ENCODE measurements at regions not wholly inside any gene's neighbourhood (a gene's known extent, or its start where the extent isn't known, plus 50 kb on each side); places are given as distances from the start of the nearest gene placed in this dataset.
"Not testable (repeated sequence)": the region's sequence is repeated elsewhere in the genome, so short reads cannot be mapped to it uniquely, and the experiment has no call there.

GRCh38 chr19:30113186-30113585 is 171.1 kb downstream of the URI1 start:
- Histone ChIP-seq H3K79me2 (ENCODE audit: insufficient read depth, low read depth) (no peaks in the 10 kb centered on the region), H3K4me3 (IDR thresholded peaks at IDR 0.05; ENCODE audit: insufficient read depth, low read depth, low read length) (no peak overlapping the region), H4K20me1 (ENCODE audit: insufficient read depth) (no peaks in the 10 kb centered on the region), H3K36me3 (ENCODE audit: insufficient read depth) (no peaks in the 10 kb centered on the region), H3K4me2 (no peak overlapping the region), H2AFZ (ENCODE audit: low read depth) (no peak overlapping the region), H3K27me3 (ENCODE audit: insufficient read depth, low read depth) (no peaks in the 10 kb centered on the region), H3K4me1 (ENCODE audit: low read depth, poor library complexity, severe bottlenecking) (no peaks in the 10 kb centered on the region), H3K27ac (no peak overlapping the region), H3K9ac (no peak overlapping the region)
- TF ChIP-seq, protein P1, sequence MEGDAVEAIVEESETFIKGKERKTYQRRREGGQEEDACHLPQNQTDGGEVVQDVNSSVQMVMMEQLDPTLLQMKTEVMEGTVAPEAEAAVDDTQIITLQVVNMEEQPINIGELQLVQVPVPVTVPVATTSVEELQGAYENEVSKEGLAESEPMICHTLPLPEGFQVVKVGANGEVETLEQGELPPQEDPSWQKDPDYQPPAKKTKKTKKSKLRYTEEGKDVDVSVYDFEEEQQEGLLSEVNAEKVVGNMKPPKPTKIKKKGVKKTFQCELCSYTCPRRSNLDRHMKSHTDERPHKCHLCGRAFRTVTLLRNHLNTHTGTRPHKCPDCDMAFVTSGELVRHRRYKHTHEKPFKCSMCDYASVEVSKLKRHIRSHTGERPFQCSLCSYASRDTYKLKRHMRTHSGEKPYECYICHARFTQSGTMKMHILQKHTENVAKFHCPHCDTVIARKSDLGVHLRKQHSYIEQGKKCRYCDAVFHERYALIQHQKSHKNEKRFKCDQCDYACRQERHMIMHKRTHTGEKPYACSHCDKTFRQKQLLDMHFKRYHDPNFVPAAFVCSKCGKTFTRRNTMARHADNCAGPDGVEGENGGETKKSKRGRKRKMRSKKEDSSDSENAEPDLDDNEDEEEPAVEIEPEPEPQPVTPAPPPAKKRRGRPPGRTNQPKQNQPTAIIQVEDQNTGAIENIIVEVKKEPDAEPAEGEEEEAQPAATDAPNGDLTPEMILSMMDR (conservative IDR thresholded peaks at IDR 0.05; ENCODE audit: low read depth, low read length) = no peak

GRCh38 chr19:30114095-30114494 is 172.1 kb downstream of the URI1 start:
- H3K4me1 ChIP-seq (ENCODE audit: low read depth, poor library complexity, severe bottlenecking); H3K27me3 ChIP-seq (ENCODE audit: insufficient read depth, low read depth); H3K9ac ChIP-seq; H4K20me1 ChIP-seq (ENCODE audit: insufficient read depth); H2AFZ ChIP-seq (ENCODE audit: low read depth); H3K27ac ChIP-seq; H3K4me3 ChIP-seq (IDR thresholded peaks at IDR 0.05; ENCODE audit: insufficient read depth, low read depth, low read length); H3K4me2 ChIP-seq; H3K36me3 ChIP-seq (ENCODE audit: insufficient read depth); H3K79me2 ChIP-seq (ENCODE audit: insufficient read depth, low read depth): not testable (repeated sequence)

GRCh38 chr19:30115947-30116346 is 173.9 kb downstream of the URI1 start:
- Histone ChIP-seq H3K9ac (no peak overlapping the region), H3K4me3 (IDR thresholded peaks at IDR 0.05; ENCODE audit: insufficient read depth, low read depth, low read length) (no peak overlapping the region), H3K79me2 (ENCODE audit: insufficient read depth, low read depth) (no peaks in the 10 kb centered on the region), H3K4me1 (ENCODE audit: low read depth, poor library complexity, severe bottlenecking) (no peaks in the 10 kb centered on the region), H4K20me1 (ENCODE audit: insufficient read depth) (no peaks in the 10 kb centered on the region), H3K27ac (no peak overlapping the region), H2AFZ (ENCODE audit: low read depth) (no peak overlapping the region), H3K27me3 (ENCODE audit: insufficient read depth, low read depth) (no peaks in the 10 kb centered on the region), H3K36me3 (ENCODE audit: insufficient read depth) (no peaks in the 10 kb centered on the region), H3K4me2 (no peak overlapping the region)
- TF ChIP-seq, protein P1 (conservative IDR thresholded peaks at IDR 0.05; ENCODE audit: low read depth, low read length) = no peak

- H3K27me3 ChIP-seq (ENCODE audit: insufficient read depth, low read depth) = no peaks in the 10 kb centered on the region
- no peaks in the 10 kb centered on the region for H3K79me2 ChIP-seq (ENCODE audit: insufficient read depth, low read depth)
- TF ChIP-seq, protein P1 (conservative IDR thresholded peaks at IDR 0.05; ENCODE audit: low read depth, low read length) = no peak
- H3K36me3 ChIP-seq (ENCODE audit: insufficient read depth) = no peaks in the 10 kb centered on the region
- H3K27ac ChIP-seq = no peak overlapping the region
- H3K4me3 ChIP-seq (IDR thresholded peaks at IDR 0.05; ENCODE audit: insufficient read depth, low read depth, low read length) = no peak overlapping the region
- no peaks in the 10 kb centered on the region for H3K4me1 ChIP-seq (ENCODE audit: low read depth, poor library complexity, severe bottlenecking)
- H4K20me1 ChIP-seq (ENCODE audit: insufficient read depth) = no peaks in the 10 kb centered on the region
- H3K4me2 ChIP-seq = no peak overlapping the region
- H2AFZ ChIP-seq (ENCODE audit: low read depth) = no peak overlapping the region
- no peak overlapping the region for H3K9ac ChIP-seq
These were observed 174.5 kb downstream of the URI1 start for GRCh38 chr19:30116530-30116929.

GRCh38 chr19:30116984-30117555 is 175.0 kb downstream of the URI1 start:
- Histone ChIP-seq H3K27me3 (ENCODE audit: insufficient read depth, low read depth) (no peaks in the 10 kb centered on the region), H3K4me3 (IDR thresholded peaks at IDR 0.05; ENCODE audit: insufficient read depth, low read depth, low read length) (no peak overlapping the region), H3K27ac (no peak overlapping the region), H3K79me2 (ENCODE audit: insufficient read depth, low read depth) (no peaks in the 10 kb centered on the region), H3K9ac (no peak overlapping the region), H4K20me1 (ENCODE audit: insufficient read depth) (no peaks in the 10 kb centered on the region), H2AFZ (ENCODE audit: low read depth) (no peak overlapping the region), H3K36me3 (ENCODE audit: insufficient read depth) (no peaks in the 10 kb centered on the region), H3K4me2 (no peak overlapping the region), H3K4me1 (ENCODE audit: low read depth, poor library complexity, severe bottlenecking) (no peaks in the 10 kb centered on the region)
- TF ChIP-seq, protein P1 (conservative IDR thresholded peaks at IDR 0.05; ENCODE audit: low read depth, low read length) = no peak
